Activated CD8-positive, alpha-beta T cell treated with anti-CD3 and anti-CD28 coated beads for 36 hours (primary cell): ENCODE measurements at regions not wholly inside any gene's neighbourhood (a gene's known extent, or its start where the extent isn't known, plus 50 kb on each side); places are given as distances from the start of the nearest gene placed in this dataset.

Experiments
- ATAC-seq: fragments of 200-7000 bp; cut with Tn5 transposase; one replicate; pipeline ENCODE4 v1.10.0; 2021; ENCODE audit warnings: mild to moderate bottlenecking, moderate library complexity
- CTCF ChIA-PET: fragments of 350-600 bp; sonication (Branson Sonifier 250); formaldehyde crosslinking; loops from one replicate; lab custom pipeline; 2021; ENCODE audit warnings: antibody characterized with exemption; lab: Charles Lee
- POLR2A ChIA-PET: fragments of 350-600 bp; sonication (Branson Sonifier 250); formaldehyde crosslinking; loops from one replicate; lab custom pipeline; 2021; ENCODE audit warnings: antibody characterized with exemption; lab: Charles Lee
- DNase-seq: peaks from one replicate; pipeline ENCODE4 v3.0.0-alpha.2; 2020
- H3K27ac Mint-ChIP-seq: one replicate; pipeline ENCODE4 v1.8.0; 2021; ENCODE audit warnings: mild to moderate bottlenecking, mixed read lengths
- H3K27me3 Mint-ChIP-seq: one replicate; pipeline ENCODE4 v1.8.0; 2021; ENCODE audit warnings: mixed read lengths
- H3K36me3 Mint-ChIP-seq: one replicate; pipeline ENCODE4 v1.8.0; 2021; ENCODE audit warnings: low read depth, mixed read lengths
- H3K4me1 Mint-ChIP-seq: one replicate; pipeline ENCODE4 v1.8.0; 2021; ENCODE audit warnings: low read depth, mixed read lengths
- H3K4me3 Mint-ChIP-seq: one replicate; pipeline ENCODE4 v1.8.0; 2021; ENCODE audit warnings: mild to moderate bottlenecking, moderate library complexity, mixed read lengths
- H3K9me3 Mint-ChIP-seq: one replicate; pipeline ENCODE4 v1.8.0; 2021; ENCODE audit warnings: mixed read lengths
- intact Hi-C: fragments of 100-400 bp; cut with micrococcal nuclease; formaldehyde crosslinking; loops from one replicate; pipeline ENCODE4 v1.10.0; 2022
- TF ChIP-seq, protein P1 (sequence below): fragments of 200-600 bp; IDR thresholded peaks from one replicate; pipeline ENCODE4 v1.8.0; 2022; ENCODE audit warnings: antibody characterized with exemption, mild to moderate bottlenecking

DNA sequence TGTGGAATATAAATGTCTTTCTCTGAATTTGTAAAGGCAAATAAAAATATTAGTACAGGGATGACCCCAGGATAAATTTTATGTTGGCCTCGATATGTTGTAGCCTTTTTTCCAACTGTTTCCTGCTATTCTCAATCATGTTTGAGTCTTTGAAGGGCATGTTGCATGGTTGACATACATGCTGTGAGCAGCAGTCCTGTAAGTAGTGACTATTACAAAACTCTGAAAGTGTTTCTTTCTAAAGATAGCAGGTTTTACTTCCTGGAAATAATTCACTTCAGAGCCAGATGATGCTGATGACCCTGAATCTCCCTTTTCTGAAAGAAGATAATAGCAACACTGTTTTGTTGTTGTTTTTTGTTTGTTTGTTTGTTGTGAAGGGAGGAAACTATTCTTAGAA is 393.0 kb upstream of the GNPDA2 start:
- Mint-ChIP-seq H3K36me3 (no peaks in the 10 kb centered on the region), H3K27ac (no peak overlapping the region), H3K4me3 (no peak overlapping the region), H3K4me1 (no peaks in the 10 kb centered on the region), H3K27me3 (no peaks in the 10 kb centered on the region), H3K9me3 (peaks cover 6% of the 10 kb centered on the region)
- TF ChIP-seq, protein P1, sequence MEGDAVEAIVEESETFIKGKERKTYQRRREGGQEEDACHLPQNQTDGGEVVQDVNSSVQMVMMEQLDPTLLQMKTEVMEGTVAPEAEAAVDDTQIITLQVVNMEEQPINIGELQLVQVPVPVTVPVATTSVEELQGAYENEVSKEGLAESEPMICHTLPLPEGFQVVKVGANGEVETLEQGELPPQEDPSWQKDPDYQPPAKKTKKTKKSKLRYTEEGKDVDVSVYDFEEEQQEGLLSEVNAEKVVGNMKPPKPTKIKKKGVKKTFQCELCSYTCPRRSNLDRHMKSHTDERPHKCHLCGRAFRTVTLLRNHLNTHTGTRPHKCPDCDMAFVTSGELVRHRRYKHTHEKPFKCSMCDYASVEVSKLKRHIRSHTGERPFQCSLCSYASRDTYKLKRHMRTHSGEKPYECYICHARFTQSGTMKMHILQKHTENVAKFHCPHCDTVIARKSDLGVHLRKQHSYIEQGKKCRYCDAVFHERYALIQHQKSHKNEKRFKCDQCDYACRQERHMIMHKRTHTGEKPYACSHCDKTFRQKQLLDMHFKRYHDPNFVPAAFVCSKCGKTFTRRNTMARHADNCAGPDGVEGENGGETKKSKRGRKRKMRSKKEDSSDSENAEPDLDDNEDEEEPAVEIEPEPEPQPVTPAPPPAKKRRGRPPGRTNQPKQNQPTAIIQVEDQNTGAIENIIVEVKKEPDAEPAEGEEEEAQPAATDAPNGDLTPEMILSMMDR: no peak
- POLR2A ChIA-PET: no interaction called here
- CTCF ChIA-PET: no interaction called here
- ATAC-seq (no peak), DNase-seq (no peak)
- intact Hi-C loops: no loop called here

DNA sequence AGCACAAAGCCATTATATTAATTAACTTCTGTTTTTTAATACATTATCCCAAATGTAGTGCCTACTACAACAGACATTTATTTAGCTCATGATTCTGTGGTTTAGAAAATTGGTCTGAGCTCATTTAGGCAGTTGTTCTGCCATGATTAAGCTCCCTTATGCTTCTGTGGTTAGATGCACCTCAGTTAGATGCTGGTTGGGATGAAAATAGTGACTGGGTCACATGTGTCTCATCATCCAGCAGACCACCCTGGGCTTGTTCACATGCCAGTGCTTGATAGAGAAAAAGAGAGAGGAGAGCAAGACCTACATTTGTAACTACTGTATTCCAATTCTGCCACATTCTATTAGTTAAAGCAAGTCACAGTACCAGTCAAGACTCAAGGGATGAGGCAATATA is 376.4 kb upstream of the GNPDA2 start:
- ATAC-seq (no peak), DNase-seq (no peak)
- Mint-ChIP-seq H3K27me3 (no peaks in the 10 kb centered on the region), H3K9me3 (peaks cover 18% of the 10 kb centered on the region), H3K4me3 (no peak overlapping the region), H3K27ac (no peak overlapping the region), H3K36me3 (no peaks in the 10 kb centered on the region), H3K4me1 (no peaks in the 10 kb centered on the region)
- TF ChIP-seq, protein P1: no peak
- ChIA-PET POLR2A (no interaction called here), CTCF (no interaction called here)
- intact Hi-C loops: no loop called here

DNA sequence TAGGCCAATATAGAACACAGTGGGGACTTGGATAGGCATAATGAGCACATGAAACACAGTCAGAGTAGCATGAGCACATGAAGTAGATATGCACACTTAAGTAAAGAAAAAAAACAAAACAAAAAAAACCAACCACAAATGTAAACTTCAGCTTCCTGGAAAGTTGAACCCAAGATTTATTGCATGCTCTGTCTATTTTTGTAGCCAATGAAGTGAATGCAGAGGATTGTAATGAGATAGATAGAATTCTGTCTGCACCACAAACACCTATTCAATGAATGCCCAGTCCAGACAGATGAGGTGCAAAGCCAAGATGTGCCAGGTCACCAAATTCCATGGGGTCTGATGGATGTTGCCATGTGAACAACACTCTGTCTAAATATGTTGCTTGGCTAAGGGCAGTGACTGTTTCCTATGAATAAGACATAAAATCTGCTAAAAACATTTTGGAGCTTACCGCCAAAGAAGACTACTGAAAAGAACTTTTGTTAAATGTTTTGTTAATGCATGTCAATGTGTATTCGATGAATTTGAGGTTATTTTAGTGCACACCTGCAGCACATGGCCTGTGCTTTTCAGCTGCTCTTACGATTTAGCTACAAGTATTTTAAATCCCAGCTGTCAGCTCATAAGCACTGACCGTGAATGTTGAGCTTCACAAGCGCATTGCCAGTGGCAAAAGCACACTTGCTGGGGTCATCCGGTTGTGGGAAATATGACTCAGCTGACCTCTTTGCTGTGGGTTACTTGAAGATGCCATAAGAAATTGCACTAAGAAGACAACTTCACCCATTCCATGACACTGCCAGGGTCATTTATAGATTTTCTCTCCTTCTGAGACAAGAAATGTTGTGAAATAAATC is 374.8 kb upstream of the GNPDA2 start:
- POLR2A ChIA-PET: no interaction called here
- CTCF ChIA-PET: no interaction called here

DNA sequence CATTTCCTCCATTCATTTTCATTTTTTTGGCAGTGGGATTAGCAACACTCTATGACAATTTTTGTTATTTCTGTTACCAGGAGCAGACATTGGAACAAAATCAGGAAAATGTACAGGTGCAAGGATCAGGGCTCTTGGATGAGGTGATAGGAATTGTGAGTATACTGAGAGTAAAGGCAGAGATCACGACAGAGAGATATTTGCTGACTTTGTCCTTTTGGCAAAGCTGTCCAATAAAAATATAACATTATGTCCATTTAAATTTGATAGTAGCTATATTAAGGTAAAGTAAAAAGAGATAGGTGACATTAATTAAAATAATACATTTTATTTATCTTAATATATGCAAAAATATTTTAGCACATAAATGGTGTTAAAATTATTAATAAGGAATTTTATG is 373.1 kb upstream of the GNPDA2 start:
- DNase-seq: no peak
- ATAC-seq: no peak
- TF ChIP-seq, protein P1: no peak
- H3K27me3 Mint-ChIP-seq: no peaks in the 10 kb centered on the region
- ChIA-PET CTCF (no interaction called here), POLR2A (no interaction called here)
- no peaks in the 10 kb centered on the region for H3K36me3 Mint-ChIP-seq
- intact Hi-C loops: no loop called here
- peaks cover 5% of the 10 kb centered on the region for H3K9me3 Mint-ChIP-seq
- H3K27ac Mint-ChIP-seq: no peak overlapping the region
- H3K4me3 Mint-ChIP-seq: no peak overlapping the region
- H3K4me1 Mint-ChIP-seq: no peaks in the 10 kb centered on the region

More for the DNA sequence above, 374.8 kb upstream of the GNPDA2 start:
- DNase-seq (no peak), ATAC-seq (no peak)
- Mint-ChIP-seq H3K9me3 (peaks cover 9% of the 10 kb centered on the region), H3K36me3 (no peaks in the 10 kb centered on the region), H3K27ac (no peak overlapping the region), H3K4me1 (no peaks in the 10 kb centered on the region), H3K27me3 (no peaks in the 10 kb centered on the region), H3K4me3 (no peak overlapping the region)
- intact Hi-C loops: no loop called here
- TF ChIP-seq, protein P1: no peak

DNA sequence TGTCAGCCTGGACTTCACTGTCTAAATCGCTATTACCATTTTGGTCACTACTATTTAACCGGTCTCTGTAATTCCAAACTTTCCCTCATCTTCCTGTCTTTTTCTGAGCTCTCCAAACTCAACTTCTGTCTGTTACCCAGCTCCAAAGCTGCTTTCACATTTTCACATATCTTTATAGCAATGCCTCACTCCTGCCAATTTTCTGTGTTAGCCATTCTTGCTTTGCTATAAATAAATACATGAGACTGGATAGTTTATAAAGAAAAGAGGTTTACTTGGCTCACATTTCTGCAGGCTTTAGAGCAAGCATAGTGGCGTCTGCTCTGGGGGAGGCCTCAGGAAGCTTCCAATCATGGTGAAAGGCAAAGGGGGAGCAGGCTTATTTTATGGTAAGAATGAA is 368.3 kb upstream of the GNPDA2 start:
- Mint-ChIP-seq H3K27me3 (no peaks in the 10 kb centered on the region), H3K27ac (no peak overlapping the region), H3K9me3 (peaks cover 11% of the 10 kb centered on the region), H3K36me3 (no peaks in the 10 kb centered on the region), H3K4me1 (no peaks in the 10 kb centered on the region), H3K4me3 (no peak overlapping the region)
- intact Hi-C loops: no loop called here
- DNase-seq: no peak
- TF ChIP-seq, protein P1: no peak
- POLR2A ChIA-PET: no interaction called here
- CTCF ChIA-PET: no interaction called here
- ATAC-seq: no peak
